ENCODE measurements at regions not wholly inside any gene's neighbourhood (a gene's known extent, or its start where the extent isn't known, plus 50 kb on each side); places are given as distances from the start of the nearest gene placed in this dataset.
A peak's percentile ranks its signal among the peaks of the same experiment; 100 is the strongest.

DNA sequence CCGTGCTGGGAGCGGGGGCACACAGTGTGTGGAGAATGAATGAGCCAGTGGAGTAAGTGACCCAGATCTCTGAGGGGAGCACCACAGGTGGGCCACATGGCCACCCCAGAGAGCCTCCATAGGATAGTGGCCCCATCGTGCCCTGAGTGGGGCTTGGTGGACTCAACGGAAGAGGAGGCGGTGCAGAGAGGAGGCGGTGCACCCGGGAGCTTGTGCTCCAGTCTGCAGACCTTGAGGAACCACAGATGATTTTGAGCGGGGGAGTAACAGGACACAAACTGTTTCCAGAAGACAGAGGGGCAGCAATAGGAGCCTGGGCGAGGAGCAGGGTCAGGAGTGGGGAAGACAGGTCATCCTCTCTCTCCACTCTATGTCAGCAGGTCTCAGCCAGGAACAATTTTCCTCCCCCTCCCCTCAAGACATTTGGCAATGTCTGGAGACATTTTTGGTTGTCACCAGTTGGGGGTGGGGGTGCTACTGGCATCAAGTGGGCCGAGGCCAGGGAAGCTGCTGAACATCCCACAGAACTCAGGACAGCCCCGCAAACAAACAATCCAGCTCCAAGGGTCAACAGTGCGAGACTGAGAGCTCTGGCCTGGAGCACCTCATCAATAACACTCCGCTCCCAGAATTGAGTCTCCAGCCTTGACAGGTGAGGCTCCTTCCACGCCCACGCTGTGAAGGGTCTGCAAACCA is 182.2 kb downstream of the USP12 start:
- DNase-seq (ENCODE audit: low read depth) = no peak

DNA sequence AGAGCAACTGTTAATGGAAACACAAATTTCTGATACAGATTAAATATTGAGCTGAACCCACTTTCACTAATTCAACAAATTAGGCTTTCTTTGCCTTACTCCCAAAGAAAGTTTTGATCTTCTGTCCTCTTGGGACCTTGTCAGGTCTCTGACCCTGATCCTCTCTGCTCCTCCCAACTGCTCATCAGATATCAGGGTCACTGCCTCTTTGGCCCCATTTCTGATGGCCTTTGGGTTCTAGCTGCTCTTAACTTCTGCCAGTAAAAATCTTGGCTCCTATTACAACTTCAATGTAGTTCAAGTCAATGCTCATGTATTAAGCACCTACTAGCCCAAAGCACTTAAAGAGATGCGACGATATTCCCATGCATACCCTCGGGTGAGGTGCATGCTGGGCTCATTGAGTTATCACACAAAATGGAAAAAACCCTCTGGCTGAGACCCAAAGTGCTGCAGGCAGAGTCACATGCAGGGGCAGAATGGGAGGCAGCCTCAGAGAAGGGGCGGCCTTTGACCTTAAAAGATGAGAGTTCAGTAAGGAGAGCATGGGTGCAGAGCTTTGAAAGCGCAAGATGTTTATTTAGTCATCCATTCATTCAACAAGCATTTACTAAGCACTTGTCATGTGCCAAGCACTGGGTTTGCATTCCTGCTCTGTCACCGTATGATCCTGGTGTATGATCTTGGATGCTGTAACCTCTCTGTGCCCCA is 183.4 kb downstream of the USP12 start:
- no peak for DNase-seq (ENCODE audit: low read depth)

DNA sequence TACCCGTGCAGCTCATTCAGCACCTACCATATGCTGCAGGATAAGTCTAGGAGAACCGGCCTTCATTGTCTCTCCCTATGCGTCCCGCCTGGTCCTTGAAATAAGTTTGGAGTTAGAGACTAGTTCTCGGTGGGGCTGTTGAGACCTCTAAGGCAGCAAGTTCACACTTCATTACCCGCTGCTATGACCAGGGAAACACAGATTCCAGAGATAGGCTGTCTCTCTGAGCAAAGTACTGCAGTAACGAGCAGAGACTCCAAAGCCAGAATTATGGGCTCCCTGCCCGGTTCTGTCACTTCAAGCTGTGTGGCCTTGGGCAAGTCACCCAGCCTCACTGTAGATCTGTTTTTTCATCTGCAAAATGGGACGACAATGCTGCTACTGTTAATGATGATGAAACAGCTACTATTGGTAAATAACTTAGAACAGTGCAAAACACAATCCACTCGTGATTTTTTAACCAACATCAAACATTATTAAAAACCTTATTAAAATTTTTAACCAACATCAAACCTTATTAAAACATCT is 184.1 kb downstream of the USP12 start:
- DNase-seq (ENCODE audit: low read depth) = no peak

DNA sequence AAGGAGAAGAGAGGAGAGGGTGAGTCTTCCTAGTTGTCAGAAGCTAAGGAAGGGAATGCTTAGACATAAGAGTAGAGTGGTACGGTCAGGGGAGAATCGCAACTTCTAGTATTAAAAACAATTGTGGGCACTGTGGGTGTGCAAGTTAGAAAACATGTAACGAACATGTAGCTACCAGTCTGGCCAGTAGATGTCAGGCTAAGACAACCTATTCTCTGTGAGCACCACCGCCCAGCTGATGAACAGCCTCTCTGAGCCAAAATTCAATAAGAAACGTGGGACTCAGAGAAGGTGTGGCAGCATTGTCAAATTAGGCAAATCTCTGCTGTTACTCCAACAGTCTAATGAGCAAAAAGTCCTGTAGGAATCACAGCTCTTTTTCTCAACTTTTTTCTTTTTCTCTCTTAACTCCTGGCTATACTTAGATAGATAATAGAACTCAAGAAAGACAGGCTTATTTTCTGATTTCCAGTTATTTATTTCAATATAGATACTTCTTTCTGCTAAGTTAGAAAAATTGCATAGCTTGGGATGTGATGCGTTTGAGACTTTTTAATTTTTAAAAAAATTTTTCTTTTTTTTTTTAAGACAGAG is 186.2 kb downstream of the USP12 start:
- peak; percentile 54 for DNase-seq (ENCODE audit: low read depth)

DNA sequence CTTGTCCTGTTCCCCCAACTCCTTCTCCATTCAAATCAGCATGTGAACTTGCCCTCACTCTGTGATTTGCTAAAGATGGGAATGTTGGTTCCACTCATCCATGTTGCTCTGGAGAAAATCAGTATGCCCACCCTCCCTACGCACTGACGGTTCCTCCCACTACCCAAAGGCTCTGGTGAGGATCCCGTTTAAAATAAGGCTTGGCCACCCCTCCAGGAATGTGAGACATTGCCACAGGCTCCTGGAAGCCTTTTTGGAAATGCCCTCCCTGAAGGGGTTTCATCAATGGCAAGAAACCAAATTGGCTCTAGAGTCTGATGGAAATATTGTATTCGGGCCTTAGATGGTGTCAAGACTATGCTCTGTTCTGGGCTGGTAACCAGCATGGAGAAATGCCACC is 187.3 kb downstream of the USP12 start:
- no peak for DNase-seq (ENCODE audit: low read depth)

DNA sequence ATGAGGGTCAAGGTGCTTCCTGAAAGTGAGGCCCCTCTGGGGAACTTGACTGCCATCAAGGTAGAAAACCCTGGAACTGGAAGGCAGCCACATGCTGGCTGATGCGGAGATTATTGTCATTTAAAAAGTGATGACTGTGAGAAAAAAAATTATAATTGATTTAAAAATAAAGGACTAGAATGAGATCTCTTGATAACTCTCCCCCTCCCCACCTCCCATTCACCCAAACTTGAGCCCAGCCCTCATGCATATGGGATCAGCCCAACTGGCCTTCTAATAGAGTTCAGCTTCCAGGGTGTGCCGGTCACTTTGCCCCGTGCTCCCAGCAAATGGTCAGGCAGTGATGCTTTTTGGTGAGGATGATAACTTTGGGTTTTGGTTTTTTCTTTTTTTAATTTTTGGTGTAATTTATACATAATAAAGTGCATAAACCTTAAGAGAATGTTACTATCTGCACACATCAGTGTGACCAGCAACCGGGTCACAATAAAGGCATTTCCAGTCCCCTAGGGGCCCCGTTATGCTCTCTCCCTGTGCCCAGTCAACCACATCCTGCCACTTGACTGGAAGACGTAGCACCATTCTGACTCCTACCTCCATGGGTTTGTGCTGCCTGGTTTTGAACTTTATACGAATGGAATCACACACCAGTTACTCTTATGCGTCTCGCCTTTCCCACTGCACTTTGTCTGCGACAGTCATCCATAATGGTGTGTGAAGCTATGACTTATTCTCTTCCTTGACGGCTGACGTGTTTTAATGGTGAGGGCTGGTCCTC is 187.9 kb downstream of the USP12 start:
- DNase-seq (ENCODE audit: low read depth) = no peak

DNA sequence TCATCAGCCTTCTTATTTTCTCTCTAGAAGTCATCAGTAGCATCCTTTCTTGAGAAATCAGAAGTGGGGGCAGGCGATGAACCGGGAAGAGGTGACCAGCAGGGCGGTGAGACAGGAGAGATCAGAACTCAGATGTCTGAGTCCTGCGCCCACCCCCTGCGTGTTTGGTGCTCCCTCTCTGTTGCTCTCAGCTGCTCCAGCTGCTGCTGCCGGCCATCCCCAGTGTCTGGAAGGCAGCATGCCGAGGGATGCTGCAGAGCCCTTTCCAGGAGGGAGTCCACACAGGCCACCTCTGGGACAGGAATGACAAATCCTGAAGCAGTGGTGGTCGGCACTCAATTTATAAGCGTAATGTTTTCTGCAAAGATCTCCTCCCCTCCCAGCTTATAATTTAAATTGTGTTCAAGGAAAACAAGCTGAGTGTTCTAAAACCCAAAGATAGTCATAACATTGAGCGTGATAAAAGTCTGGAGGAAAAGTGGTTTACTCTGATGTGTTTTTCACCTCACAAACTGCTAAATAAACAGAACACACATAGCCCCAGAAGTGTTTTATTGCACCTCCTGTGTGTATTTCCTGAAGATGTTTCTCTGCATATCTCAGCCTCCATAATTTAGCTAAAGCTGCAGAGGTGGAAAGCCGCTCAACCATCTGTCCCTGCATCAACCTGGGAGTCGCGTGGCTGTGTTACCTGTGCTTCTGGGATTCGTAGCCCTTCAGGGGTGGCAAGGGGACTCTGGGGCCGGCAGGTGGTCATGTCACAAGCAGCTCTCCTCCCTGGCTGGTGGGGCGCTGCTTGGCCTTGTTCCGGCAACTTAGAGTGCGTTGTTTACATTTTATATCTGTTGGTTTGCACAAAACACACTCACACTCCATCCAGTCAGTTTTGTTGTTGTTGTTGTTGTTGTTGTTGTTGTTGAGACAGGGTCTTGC is 191.2 kb downstream of the USP12 start:
- no peak for DNase-seq (ENCODE audit: low read depth)

DNA sequence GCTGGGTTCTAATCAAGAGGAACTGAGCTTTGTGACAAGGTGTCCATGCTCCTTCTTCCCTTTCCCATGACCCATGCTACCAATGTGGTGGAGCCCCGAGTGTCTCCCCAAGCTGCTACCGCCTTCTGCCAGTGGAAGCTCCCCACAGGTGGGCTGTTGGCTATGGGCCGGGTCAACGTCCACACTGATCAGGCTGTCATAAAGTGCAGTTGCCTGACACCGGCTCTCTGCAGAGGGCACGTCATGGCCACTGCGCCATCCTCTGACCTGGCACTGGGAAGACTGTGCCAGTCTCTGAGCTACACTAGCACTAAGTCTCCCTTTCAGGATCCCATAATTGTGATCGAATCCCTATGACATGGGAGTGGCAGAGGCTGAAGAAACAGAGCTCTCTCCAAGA is 192.3 kb downstream of the USP12 start:
- no peak for DNase-seq (ENCODE audit: low read depth)

DNA sequence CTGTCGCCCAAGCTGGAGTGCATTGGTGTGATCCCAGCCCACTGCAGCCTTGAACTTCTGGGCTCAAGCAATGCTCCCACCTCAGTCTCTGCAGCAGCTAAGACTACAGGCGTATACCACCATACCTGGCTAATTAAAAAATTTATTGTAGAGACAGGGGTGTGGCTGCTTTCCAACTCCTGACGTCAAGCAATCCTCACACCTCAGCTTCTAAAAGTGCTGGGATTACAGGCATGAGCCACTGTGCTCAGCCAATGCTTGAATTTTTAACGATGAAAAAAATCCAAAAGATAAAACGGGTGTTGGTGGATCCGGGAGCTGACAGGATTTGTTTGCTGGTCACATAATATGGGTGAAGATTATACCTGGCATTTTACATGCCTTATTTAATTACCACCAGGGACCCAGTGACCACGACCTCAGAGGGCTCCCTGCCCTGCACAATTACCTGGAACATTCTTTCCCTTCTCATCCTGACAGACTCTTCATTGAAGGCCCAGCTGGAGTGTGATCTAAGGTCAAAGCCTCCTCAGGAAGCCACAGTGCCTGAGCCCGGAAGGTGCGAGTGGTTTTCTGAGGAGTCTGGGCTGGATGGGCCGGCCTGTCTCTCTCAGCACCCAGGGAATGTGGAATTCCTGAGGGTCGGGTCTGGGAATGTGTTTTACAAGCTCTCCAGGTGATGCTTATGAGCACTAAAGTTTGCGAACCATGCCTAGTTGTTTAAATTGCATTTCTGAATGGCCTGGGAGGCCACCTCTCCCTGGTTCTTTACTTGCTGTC is 193.3 kb downstream of the USP12 start:
- no peak for DNase-seq (ENCODE audit: low read depth)

DNA sequence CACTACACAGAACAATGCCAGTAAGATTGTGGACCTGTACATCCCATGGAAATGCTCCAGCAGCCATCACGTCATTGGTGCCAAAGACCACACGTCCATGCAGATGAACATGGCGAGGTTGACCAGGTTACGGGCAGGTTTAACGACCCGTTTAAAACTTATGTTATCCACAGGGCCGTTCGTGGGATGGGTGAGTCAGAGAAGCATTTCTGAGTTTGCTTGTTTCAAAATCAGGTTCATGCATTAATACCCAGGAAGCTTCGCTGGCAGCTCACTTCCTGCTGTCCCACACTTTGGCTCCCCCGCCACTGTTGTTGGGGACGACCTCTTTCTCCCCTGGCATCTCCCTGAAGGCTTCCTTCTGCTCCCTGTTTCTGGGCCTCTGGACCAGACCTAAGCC is 194.1 kb downstream of the USP12 start:
- DNase-seq (ENCODE audit: low read depth) = no peak

DNA sequence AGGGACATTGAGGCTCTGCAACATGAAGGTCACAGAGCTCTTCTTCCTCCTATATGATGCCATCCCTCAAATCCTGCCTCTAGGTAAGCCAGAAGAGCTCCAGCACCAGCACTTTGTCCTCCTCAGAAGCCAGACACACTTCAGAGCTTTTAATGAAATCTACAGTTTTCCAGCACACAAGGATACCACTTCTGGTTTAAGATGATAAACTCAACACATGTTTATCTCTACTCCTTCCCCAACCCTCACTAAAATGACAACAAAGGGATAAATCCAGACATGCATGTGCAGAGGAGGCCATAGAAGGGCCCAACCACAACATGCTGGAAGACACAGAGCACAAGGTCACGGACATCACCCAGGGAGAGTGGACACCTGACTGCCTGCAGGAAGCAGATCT is 195.3 kb downstream of the USP12 start:
- DNase-seq (ENCODE audit: low read depth) = no peak

DNA sequence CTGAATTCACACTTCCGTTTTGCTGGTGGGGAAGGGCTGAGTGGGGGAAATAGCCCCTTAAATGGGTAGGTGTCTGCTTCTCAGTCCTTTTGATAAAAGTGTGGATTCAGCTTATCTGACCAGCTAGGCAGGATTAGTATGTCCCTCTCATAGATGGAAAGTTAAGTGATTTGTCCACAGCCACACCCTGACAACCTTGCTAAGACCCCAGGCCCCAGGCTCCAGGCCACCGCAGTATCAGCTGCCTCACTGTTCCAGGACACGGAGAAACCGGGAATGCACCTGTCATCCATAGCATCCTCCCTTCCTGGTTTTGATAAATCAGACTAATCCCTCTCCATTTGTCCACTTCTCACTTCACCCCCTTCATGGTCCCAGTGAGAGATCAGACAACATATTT is 197.7 kb downstream of the USP12 start:
- DNase-seq (ENCODE audit: low read depth) = no peak

DNA sequence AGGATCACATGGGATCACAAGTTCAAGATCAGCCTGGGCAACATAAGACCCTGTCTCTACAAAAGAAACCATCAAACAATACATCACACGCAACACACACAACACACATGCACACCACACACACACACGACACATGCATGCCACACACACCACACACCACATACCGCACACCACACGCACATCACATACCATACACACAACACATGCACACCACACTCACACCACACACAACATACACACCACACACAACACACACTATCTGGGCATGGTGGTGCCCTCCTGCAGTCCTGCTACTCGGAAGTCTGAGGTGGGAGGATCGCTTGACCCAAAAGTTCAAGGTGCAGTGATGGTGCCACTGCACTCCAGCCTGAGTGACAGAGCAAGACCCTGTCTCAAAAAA is 198.3 kb downstream of the USP12 start:
- no peak for DNase-seq (ENCODE audit: low read depth)

DNA sequence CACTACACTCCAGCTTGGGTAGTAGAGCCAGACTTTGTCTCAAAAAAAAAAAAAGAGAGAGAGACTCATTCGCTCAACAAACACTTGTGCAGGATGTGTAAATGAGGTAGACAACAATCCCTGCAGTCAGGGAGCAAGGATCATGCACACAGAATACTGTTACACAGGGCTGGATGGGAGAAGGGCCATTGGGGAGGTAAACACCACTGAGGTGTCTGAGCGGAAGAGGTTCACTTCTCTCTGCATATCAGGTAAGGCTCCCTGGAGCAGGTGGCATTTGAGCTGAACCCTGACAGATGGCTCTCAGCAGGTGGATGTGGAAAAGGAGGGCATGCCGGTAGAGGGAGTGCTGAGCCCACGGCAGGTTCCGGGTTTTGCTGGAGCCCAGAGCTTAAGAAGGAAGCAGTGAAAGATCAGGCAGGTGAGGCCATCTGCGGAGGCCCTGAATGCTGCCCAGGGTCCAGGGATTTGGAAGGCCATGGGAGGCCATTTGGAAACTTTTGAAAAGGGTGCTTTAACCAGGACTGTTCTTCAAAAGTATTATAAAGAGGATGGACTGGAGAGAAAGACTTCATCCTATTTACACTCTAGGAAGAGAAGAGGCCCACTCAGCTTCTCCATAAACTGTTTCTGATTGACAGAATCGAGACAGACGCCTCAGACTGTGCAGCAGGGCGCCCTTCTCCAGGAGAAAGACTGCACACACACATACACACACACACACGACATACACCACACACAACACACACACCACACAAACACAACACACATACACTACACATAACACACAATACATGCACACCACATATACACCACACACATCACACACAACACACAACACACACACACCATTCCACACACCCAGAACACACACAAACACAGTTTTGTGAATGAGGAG is 199.4 kb downstream of the USP12 start:
- DNase-seq (ENCODE audit: low read depth) = no peak

DNA sequence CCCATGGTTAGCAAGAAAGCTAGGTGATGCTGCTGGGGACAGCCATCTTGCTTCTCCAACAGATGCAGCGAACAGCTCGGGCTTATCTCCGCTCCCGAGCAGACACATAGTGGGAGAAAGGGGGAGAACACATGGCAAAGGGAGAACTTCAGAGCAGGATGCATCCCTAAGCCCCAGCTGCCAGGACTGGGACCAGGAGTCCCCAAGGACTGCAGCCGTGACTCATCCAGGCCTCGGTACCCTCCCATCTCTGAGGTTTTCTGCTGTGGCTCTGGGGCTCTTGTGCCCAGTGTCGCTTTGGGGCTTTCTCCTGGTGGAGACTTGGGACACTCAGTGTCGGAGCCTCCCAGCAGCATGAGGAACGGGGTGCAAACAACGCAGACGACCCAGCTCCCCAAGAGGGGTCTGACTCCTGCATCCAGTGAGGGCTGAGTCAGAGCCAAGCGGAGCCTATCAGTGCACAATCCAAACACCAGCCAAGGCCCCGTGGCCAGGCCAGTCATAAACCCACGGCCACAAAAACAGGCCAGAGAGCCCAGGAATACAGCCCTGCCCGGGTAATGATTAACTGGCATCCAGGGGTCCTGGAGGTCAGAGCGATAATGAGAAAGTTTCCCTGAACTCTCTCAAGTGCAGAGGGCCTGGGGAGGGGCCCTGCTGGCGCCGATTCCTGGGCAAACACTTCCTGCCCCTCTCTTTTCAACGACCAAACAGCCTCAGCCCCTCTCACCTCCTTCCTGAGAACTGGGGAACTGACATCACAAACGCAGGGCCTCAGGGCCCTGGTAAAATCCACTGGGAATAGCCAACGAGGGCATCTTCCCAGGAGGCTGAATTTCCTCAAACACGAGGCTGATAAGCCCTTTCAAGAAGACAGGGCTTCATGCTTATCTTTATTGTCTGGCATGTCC is 202.9 kb downstream of the USP12 start:
- no peak for DNase-seq (ENCODE audit: low read depth)

DNA sequence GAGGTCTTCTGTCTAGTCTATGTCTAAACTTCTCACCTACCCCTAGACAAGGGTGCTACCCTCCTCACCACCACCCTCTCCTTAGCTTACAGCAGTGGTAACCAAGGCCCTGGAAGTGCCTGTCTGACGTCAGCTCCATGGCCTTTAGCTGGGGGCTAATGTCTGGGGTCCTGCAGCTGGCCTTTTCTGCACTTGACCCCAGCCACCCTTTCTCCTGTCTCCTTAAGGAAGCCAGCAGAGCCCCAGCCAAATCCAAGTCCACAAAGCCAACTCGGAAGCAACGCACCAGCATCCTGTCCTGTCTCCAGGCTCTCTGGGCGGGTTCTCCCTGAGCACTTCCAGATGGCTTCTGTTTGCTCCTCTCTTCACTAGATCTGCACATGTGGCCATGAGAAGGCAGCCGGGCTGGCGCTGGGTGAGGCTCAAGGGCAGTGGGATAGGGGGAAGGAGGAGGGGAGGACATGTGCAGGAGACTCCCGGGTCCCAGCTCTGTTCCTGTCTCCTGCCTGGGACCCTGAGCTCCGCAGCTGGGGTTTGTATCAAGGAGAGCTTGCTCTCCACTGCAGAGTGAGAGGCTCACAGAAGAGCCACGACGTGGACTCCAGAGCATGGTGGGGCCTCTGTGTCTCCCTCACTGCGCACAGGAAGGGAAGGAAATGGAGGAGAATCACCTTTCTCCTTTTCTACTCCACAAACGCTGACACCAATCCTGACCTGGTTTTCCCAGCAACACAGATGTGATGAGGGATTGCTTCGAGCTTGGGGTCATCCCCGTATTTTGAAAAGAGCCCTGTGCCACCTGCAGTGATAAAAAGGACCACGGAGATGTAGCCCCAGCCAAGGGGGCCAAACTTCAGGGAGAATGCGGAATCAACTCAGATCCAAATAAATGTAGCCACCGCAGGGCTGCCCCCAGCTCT is 204.2 kb downstream of the USP12 start:
- DNase-seq (ENCODE audit: low read depth) = no peak

DNA sequence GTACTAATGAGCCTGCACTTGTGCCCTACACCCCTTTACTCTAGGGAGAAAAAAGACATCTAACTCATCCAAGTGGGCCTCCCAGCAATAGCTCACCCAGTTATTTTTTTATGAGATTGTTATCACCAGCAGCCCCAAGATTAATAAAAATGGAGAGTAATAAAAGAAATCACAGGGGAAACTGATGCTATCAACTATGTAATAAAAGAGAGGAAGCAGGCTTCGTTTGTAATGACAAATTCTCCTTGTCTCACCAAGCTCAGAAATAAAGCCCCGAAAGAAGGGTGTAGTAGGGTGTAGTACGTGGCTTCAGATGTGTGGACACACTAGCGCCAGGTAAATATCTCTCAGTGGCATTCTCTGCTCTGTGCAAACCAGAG is 204.9 kb downstream of the USP12 start:
- DNase-seq (ENCODE audit: low read depth) = no peak
